DMS53 (cell line): ENCODE measurements at regions not wholly inside any gene's neighbourhood (a gene's known extent, or its start where the extent isn't known, plus 50 kb on each side); places are given as distances from the start of the nearest gene placed in this dataset.
"Not testable (repeated sequence)": the region's sequence is repeated elsewhere in the genome, so short reads cannot be mapped to it uniquely, and the experiment has no call there.

Source experiments
- DNase-seq: peaks from one replicate; lab custom pipeline; 2025; lab: John Stamatoyannopoulos, UW

DNA sequence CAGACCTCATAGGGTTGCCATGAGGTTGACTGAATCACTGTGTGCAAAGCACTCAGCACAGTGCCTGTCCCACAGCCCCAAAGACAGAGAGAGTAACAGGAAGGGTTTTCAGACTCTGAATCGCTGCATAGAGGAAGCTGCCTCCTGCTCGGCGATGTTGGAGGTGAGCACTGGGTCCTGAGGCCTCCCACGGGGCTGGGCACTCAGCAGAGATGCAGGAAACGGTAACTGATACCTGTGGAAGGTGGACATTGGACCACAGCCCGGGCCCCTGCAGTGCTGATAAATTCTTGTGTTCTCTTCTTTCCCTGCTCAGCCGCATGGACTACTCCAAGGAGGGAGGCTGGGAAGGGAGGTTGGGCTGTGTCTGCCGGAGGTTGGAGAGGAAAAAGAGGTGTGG lies 389.7 kb downstream of the PTPRU start:
- no peak for DNase-seq

DNA sequence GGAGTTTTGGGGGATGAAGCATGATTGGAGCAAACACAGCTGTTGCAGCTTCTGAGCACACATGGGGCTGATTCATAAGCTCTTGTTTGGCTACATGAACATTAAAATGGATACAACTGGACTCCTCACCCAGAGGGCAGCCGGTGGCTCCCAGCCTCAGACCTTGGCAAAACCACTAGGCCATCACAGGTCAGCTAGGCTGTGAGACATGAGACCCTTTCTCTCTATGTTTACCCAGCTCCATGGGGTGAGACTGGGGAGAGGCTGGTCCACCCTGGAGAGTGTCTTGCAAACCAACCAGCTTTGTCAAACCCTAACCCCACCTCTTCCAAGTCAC lies 388.7 kb downstream of the PTPRU start:
- no peak for DNase-seq

DNA sequence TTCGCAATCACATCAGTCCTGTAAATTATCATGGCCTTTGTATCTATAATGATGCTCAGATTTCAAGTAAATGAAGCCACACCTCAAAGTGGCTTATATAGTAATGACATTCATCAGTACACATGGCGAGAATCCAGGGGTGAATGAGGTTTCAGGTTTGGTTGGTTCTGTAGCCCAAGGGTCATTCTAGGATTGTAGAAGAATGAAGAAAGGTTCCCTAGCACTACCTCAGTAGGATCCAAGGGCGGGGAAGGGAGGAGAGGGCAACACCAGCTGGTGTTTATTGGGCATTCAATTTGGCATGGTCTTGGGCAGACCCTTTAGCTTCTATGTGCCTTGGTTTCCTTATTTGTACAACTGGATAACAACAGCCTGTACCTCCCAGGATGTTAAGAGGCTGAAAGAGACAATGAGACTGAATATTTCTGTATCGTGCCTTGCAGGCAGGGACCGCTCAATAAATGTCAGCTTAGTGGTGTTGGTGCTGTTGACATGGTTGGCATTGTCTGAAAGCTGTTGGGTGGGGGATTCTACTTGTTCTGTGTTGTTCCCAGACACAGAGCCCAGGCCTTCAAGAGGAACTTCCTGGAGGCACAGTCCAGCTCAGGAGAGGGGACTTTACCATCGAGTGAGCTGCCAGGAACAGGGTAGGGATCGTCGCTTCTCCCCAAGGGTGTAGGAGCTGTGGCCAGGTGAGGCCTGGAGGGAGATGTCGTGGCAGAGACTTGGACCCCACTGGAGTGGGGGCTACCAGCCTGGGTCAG lies 388.2 kb downstream of the PTPRU start:
- DNase-seq = no peak

DNA sequence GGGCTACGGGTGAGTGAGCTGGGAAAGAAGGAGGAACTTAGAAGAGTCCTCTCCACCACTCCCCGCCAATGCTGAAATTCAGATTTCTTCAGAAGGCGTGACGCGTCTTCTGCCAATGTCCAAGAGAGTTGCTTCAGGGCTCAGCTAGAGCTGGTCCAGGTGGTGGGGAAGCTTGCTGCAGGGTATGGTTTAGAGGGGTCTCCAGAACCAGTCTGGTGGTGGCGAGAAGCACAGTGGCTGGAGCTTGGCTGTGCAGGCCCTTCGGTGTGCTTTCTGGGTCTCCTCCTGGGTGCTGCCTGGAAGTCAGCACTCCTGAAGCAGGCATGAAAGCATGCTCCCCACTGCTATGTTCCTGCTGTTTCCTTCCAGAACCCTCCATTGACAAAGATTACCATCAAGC lies 387.2 kb downstream of the PTPRU start:
- no peak for DNase-seq

DNA sequence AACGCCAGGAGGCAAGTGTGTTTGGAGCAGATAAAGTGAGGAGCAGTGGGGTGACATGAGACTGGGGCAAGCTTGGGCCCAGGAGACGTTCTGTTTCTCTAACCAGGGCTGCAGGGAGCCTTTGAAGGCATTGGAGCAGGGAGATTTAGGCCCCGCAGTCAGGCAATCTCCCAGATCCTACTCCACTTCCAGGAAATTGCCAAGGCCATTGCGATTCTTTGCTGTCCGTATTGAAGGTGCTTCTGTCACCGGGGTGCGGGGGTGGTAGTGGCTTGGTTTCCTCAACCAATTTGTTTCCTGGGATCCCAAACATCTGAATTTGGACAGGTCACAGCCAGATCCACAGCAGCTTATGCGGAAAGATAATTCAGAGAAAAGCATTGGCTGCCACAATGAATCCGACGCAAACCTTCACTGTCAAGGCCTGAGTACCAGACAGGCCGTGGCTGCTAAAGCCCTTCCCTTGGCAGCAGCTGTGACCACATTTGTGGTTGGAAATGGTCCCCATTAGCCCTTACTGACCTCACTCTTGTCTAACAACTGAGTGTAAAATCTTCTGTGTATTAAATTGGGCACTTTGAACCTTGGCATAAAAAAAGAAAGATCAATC lies 385.6 kb downstream of the PTPRU start:
- DNase-seq = no peak

DNA sequence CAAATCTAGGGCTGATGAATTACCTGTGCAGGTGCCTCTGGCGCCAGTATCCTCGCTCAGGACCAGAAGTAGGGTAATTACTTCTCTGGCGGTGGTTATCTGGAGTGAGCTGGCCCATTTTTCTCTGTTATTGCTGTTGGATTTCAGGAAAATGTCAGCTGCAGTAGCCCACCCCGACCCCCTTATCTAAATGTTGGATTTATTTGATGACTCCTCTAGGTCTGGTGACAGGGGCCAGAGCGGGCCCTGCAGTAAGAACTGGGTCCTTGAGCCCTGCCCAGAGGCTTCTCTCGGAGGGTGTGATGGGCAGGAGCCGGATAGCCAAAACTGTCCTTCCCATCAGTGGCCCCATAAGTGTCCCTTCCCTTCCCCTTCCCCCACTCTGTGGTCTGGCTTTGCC lies 384.3 kb downstream of the PTPRU start:
- DNase-seq = no peak

DNA sequence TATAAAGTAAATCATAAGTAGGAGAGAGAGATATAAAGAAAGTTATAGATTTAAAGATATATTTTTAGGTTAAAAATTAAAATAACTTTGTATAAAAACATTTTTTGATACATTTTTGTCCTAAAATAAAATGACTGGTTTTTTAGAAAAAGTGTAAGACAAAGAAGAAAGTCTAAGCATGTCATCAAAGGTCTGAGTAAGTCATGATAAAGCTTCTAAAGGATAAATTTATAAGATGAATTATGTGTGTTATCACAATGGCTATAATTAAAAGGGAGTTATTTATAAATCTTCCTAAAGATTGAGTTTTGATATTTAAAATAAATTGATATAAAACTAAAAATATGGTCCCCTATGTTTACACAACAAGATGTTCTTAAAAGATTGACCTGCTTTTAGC lies 370.9 kb downstream of the PTPRU start:
- DNase-seq = peak; percentile 10

DNA sequence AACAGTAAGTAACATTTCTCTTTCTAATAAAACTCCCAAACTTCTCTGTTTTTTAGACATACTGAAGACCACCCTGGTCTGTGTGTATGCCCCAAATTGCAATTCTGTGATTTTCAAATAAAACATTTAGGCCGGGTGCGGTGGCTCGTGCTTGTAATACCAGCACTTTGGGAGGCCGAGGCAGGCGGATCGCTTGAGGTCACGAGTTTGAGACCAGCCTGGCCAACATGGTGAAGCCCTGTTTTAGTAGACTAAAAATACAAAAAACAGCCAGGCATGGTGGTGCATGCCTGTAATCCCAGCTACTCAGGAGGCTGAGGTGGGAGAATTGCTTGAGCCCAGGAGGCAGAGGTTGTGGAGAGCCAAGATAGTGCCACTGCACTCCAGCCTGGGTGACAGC lies 368.5 kb downstream of the PTPRU start:
- not testable (repeated sequence) for DNase-seq

DNA sequence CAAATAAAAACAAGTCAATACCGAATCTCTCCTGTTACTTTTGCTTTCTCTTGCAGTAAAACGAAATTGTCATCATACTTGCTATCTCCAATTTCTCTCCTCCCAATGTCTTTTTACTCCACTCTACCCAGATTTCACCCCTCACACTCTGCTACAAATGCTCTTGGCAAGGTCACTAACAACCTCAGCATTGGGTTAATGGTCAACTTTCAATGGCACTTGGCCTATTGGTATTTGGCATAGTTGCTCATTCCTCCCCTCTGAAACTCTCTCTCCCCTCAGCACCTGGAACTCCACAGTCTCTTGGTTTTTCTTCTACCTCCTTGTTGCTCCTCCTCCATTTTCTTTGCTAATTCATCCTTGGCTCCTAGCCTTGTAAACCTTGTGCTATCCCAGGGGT lies 367.3 kb downstream of the PTPRU start:
- no peak for DNase-seq

DNA sequence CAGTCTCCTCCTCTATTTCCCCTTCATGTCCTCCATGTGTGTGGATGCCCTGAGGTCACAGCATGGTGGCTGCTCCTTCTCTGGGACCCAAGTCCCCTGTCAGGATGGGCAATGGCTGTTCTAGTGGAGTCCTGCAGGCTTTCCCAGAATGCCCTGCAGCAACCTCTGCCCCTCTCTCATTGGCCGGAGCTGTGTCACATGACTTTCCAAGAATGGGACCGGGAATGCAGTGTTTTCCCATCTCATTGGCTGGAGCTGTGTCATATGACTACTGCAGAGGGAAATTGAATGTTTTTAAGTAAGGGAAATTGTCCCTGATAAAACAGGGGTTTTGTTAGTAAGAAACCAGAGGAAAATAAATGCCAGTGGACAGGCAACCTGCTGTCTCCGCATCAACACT lies 365.9 kb downstream of the PTPRU start:
- DNase-seq = no peak

DNA sequence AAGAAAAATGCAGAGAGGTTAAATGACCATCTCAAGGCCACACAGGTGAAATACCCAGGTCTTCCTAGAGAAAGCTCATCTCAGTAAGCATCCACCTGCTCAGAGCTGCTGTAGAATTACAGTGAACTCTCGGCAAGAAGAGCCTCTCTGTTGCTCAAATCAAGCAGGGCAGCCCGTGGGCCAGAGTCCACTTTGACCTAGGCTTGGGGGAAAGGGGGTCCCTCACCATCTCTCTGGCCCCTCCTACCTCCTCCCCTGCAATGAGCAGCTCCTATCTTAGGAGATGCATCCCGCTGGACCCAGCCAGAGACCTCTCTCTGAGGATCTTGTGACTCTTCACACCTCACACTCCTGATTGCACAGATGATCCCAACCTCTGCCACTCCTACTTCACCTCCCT lies 364.7 kb downstream of the PTPRU start:
- no peak for DNase-seq

DNA sequence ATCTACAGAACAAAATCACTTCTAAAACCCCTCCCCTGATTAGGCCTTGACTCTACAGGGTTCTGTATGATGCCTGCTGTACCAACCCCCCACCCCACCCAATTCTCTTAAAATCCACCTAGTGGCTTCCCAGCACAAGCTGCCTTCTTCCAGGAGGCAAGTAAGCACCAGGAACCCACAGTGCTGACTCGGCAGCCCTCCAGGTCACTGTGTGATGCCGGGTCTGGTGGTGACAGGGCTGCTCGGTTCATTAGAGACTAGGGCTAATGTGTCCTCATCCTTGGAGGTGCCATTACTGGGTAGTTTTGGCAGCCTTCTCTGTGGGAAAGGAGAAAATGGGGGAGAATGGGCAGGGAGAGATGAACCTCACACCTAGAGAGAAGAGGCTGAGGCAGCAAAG lies 363.5 kb downstream of the PTPRU start:
- no peak for DNase-seq

DNA sequence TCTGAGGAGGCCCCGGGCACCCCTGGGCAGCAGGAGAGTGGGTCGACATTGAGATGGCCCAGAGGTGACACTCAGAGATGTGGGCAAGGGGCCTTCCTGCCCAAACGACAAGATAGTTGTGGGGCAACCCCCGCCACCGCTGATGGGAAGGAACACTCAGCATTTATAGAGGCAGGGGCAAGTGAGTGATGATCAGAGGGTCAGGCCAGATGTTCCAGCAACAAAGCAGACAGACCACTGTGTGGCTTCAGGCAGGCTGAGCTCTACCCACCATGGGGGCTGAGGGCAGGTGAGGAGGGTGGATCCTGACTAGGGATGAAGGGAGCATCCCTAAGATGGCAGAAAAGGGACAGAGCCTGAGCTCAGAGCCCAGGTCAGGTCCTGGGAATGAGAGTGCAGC lies 362.7 kb downstream of the PTPRU start:
- DNase-seq = no peak

DNA sequence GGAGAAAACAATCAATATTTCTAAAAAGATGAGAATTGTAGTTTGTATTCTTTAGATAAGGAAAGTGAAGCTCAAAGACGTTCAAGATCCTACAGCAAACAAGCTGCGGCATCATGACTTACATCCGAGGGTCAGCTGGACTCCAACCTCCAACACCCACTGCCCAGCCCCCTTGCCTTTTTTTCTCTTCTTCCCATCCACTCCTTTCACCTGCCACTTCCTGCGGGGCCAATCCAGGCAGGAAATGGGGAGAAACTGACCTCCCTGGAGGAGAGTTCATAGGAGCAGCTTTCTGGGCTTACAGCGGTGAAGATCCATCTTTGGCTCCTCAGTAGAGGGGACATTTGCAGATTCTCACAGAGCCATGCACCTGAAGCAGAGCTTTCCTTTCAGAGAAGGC lies 361.5 kb downstream of the PTPRU start:
- DNase-seq = no peak

DNA sequence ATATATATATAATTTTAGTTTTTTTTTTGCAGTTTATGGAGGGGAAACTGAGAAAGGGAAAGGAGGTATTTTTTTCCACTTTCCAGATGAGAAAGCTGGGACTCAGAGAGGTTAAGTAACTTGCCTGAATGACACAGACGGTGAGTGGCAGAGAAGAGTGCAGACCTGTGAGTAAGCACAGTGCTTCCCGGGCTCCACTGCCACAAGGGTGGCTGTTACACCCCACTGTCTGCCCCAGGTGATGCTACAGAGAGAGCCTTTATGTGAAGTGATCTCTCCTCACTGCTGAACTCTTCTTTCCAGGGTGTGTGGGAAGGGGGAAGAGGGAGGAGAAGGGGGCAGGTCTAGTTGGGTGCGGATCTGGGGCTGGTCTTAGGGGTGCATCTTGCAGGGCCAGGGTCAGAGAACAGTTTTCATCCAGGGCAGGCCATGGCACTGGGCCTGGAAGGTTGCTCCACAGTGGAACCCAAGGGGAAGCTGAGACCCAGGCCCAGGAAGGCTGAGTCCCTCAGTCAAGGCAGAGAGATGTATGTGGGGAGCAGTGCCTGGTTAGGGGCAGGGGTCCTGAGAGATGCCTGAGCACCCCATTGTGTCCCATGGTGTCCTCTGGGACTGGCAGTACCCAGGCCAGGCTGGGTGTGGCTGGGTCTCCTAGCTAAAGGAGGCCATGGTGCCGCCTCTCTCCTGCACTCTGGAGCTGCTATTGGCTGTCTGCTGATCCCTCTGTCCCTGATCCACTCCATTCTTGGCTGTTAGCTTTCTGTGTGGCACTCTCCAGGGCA lies 357.5 kb downstream of the PTPRU start:
- DNase-seq = no peak

DNA sequence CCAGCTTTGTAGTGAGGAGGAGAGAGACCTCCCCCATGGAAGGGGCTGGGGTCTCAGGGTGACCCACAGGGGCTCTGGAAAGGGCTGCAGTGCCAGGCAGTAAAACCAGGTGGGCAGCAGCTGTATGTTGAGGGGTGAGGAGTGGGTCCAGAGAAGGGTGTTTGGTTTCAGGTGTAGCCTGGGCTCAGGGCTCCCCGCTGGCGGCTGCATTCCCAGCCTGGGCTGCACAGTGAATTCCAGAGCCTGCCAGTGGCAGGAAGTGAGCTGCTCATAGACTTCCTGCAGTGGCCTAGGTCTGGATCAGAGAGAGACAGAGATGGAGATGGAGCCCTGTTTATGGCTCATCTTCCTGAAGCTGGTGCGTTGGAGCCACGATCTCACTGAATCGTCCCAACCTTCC lies 356.4 kb downstream of the PTPRU start:
- DNase-seq = no peak

DNA sequence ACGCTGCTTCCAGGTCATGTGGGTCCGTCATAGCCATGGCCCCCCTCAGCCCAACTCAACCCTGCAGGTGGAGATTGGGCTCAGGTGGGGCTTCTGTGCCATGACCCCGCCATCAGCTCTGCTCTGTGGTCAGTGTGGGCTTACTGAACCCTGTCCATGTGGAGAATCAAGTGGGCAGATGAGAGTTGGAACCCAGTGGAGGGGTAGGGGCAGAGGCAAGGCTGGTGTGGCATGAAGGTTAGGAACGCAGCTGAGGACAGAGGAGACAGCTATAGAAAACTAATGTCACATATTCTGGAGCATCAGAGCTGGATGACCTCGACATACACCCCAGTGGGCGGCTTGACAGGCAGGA lies 355.9 kb downstream of the PTPRU start:
- no peak for DNase-seq

DNA sequence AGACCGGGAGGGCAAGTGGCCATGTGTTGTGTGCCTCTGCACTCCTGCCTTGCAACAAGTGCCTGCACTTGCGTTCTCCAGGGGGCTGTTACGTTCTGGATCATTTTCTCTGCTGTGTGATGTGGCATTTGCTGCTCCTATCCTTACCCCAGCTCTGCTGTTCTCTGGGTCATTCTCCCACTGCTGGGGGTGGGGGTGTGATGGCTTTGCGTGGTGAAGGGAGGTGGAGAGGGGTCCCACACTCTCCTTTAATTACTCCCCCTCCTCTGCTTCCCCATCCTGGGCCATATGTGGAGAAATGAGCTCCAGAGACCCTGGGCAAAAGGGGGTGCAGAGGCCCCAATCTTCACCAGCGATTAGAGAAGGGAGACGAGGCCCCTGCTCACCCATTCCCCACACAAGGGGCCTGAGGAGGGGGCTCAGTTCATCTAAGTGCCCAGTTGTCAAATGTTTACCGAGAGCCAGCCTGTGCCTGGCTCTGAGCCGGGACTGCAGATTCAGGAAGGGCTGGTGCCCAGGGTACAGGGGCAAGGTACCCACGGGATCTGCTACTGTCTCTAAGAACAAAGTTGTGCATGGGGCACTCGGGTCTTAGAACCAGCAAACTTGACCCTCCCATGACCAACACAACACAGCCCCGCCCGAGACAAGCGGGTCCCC lies 355.4 kb downstream of the PTPRU start:
- DNase-seq = no peak

DNA sequence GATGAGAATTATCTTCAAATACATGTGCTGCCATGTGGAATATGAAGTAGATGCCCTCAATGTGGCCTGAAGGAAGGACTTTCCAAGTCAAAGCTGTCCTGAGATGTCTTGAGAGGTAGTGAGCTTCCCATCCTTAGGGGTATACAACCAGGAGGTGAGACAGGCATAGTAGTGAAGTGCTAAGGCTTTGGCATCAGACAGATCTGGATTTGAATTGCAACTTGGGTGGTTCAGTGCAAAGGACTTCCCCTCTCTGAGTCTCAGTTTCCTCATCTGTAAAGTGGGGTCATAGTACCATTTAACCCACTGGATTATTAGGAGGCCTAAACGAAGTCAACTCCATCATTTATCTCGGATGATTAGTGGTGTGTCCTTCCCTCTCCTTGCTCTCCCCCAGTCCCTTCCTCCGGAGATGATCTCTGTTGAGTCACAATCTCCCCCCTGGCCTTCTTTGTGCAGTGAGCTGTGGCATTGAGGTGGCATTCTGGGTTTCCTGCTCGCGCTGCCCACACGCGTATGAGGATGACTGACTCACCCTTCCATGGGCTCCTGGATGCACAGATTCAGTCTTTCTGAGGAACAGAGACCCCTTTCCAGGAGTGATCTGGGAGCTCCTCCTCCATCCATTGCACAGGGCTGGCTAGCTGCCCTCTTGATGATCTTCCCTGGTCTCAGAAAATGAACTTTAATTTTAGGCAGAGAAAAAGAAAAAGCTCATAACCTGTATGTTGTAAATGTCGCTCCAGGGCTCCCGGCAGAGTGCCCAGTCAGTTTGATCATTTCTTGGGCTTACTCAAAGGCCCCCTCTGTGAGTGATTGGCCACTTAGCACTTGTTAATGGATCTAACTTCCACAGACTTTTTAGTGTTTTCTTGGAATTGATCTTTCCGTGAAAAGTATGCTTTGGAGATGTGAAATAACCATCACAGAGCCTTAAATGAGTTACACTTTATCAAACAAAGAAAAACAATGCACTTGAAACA lies 354.6 kb downstream of the PTPRU start:
- no peak for DNase-seq

DNA sequence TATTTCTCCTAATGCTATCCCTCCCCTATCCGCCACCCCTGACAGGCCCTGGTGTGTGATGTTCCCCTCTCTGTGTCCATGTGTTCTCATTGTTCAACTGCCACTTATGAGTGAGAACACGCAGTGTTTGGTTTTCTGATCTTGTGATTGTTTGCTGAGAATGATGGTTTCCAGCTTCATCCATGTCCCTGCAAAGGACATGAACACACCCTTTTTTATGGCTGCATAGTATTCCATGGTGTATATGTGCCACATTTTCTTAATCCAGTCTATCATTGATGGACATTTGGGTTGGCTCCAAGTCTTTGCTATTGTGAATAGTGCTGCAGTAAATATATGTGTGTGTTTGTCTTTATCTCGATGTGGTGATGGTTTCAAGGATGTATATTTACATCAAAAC lies 353.4 kb downstream of the PTPRU start:
- not testable (repeated sequence) for DNase-seq

DNA sequence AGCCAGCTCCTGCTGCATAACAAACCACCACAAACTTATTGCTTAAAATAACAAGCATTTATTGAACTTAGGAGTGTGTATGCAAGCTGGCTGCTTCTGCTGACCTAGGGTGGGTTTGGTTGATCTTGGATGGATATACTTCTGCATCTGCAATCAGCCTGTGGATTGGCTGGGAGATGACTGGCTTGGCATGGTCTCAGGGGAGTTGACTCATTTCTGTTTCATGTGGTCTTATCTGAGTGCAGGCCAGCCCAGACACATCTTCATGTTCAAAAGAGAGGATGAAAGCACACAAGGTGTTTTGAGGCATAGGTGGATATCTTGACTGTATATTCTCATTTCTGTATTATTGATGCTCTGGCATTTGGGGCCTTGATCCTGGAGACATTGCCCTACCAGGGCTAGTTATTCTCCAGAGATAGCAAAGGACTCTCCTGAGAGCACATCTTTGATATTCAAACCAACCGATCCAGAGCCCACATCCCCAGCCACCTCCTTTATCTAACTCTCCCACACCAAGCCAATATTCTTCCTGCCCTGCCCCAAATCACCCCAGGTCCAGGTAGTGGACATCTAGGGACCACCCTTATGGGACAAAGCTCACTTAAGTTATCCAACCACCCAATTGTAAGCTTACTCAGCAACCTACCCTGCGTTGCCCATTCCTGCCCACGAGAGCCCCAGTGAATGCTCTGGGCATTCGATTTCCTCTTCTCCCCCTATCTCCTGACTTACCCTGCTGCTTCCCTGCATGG lies 350.8 kb downstream of the PTPRU start:
- DNase-seq = no peak
